ENCODE measurements at regions not wholly inside any gene's neighbourhood (a gene's known extent, or its start where the extent isn't known, plus 50 kb on each side); places are given as distances from the start of the nearest gene placed in this dataset.

DNA sequence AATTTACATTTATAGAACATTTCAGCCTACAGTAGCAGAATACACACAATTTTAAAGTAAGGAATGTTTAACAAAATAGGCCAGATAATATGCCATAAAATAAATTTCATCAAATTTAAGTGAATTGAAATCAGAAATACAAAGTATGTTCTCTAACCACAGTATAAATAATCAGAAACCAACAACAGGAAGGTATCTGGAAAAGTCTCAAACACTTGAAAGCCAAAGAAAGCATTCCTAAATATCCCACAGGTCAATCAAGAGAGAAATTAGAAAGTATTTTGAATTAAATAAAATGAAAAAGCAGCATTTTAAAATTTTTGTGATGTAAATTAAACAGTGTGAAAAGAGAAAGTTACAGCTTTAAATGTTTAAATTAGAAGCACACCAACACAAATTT lies 899.2 kb downstream of the PDHA2 start:
- Mint-ChIP-seq H3K9me3 (ENCODE audit: low read depth, unreplicated experiment) (peaks cover 2% of the 10 kb centered on the region), H3K36me3 (ENCODE audit: insufficient read depth, unreplicated experiment) (no peaks in the 10 kb centered on the region), H3K4me3 (ENCODE audit: low read depth, unreplicated experiment) (no peak overlapping the region), H3K4me1 (ENCODE audit: low read depth, unreplicated experiment) (no peaks in the 10 kb centered on the region), H3K27ac (ENCODE audit: unreplicated experiment) (no peak overlapping the region), H3K27me3 (ENCODE audit: unreplicated experiment) (no peaks in the 10 kb centered on the region)
- no TSS peak for BruUV-seq (replicated peaks)
- no peak for TF ChIP-seq CTCF (IDR thresholded peaks at IDR 0.05; ENCODE audit: unreplicated experiment)
- intact Hi-C loops (cut with micrococcal nuclease; ENCODE audit: unreplicated experiment): no loop called here
- DNase-seq: no peak
- CTCF ChIA-PET: no interaction called here

GRCh38 chr4:96742332-96743014 lies 902.6 kb downstream of the PDHA2 start:
- H3K36me3 Mint-ChIP-seq (ENCODE audit: insufficient read depth, unreplicated experiment): no peaks in the 10 kb centered on the region
- H3K27me3 Mint-ChIP-seq (ENCODE audit: unreplicated experiment): no peaks in the 10 kb centered on the region
- TF ChIP-seq CTCF (IDR thresholded peaks at IDR 0.05; ENCODE audit: unreplicated experiment): no peak
- peaks cover 6% of the 10 kb centered on the region for H3K9me3 Mint-ChIP-seq (ENCODE audit: low read depth, unreplicated experiment)
- no peak overlapping the region for H3K4me3 Mint-ChIP-seq (ENCODE audit: low read depth, unreplicated experiment)
- BruUV-seq (replicated peaks): no TSS peak
- H3K27ac Mint-ChIP-seq (ENCODE audit: unreplicated experiment): no peak overlapping the region
- H3K4me1 Mint-ChIP-seq (ENCODE audit: low read depth, unreplicated experiment): no peaks in the 10 kb centered on the region
- CTCF ChIA-PET: interaction anchor here (0.8 kb wide), 1 partner anchor 11 kb away, joined by 3 read pairs; no protein-coding TSS in a partner anchor
- DNase-seq: no peak
- intact Hi-C loops (cut with micrococcal nuclease; ENCODE audit: unreplicated experiment): no loop called here

GRCh38 chr4:96744676-96745075 lies 904.8 kb downstream of the PDHA2 start:
- intact Hi-C loops (cut with micrococcal nuclease; ENCODE audit: unreplicated experiment): no loop called here
- Mint-ChIP-seq H3K9me3 (ENCODE audit: low read depth, unreplicated experiment) (peaks cover 3% of the 10 kb centered on the region), H3K27ac (ENCODE audit: unreplicated experiment) (no peak overlapping the region), H3K27me3 (ENCODE audit: unreplicated experiment) (no peaks in the 10 kb centered on the region), H3K36me3 (ENCODE audit: insufficient read depth, unreplicated experiment) (no peaks in the 10 kb centered on the region), H3K4me3 (ENCODE audit: low read depth, unreplicated experiment) (no peak overlapping the region), H3K4me1 (ENCODE audit: low read depth, unreplicated experiment) (no peaks in the 10 kb centered on the region)
- DNase-seq: no peak
- no TSS peak for BruUV-seq (replicated peaks)
- CTCF ChIA-PET: no interaction called here
- TF ChIP-seq CTCF (IDR thresholded peaks at IDR 0.05; ENCODE audit: unreplicated experiment): no peak

DNA sequence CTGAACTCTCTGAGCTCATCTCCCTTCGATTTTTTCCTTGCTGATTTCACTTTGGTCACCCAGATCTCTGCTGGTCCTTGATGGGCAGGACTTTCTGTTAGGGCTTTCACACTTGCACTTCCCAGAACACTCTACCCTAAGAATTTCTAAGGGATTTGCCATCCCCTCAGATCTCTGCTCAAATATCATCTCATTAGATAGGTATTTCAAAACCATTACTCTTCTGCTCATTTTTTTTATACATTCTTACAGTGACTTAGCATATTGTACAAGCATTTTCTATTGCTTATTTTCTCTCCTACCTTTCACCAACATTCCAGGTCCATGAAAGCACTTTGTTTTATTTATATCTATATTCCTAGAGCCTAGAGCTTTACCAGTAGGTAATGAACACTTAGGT lies 913.3 kb downstream of the PDHA2 start:
- no peak overlapping the region for H3K4me3 Mint-ChIP-seq (ENCODE audit: low read depth, unreplicated experiment)
- no peaks in the 10 kb centered on the region for H3K27me3 Mint-ChIP-seq (ENCODE audit: unreplicated experiment)
- intact Hi-C loops (cut with micrococcal nuclease; ENCODE audit: unreplicated experiment): no loop called here
- CTCF ChIA-PET: interaction anchor here (1.0 kb wide), 1 partner anchor 10 kb away, joined by 3 read pairs; no protein-coding TSS in a partner anchor
- no TSS peak for BruUV-seq (replicated peaks)
- H3K36me3 Mint-ChIP-seq (ENCODE audit: insufficient read depth, unreplicated experiment): no peaks in the 10 kb centered on the region
- no peak overlapping the region for H3K27ac Mint-ChIP-seq (ENCODE audit: unreplicated experiment)
- peaks cover 4% of the 10 kb centered on the region for H3K9me3 Mint-ChIP-seq (ENCODE audit: low read depth, unreplicated experiment)
- H3K4me1 Mint-ChIP-seq (ENCODE audit: low read depth, unreplicated experiment): no peaks in the 10 kb centered on the region
- DNase-seq: no peak
- no peak for TF ChIP-seq CTCF (IDR thresholded peaks at IDR 0.05; ENCODE audit: unreplicated experiment)
